D341Med (cell line): ENCODE measurements at regions not wholly inside any gene's neighbourhood (a gene's known extent, or its start where the extent isn't known, plus 50 kb on each side); places are given as distances from the start of the nearest gene placed in this dataset.
A peak's percentile ranks its signal among the peaks of the same experiment; 100 is the strongest.
"Not testable (repeated sequence)": the region's sequence is repeated elsewhere in the genome, so short reads cannot be mapped to it uniquely, and the experiment has no call there.

ENCODE experiments used
- DNase-seq: peaks from one replicate; pipeline ENCODE4 v3.0.0; 2012; ENCODE audit warnings: low spot score

- no peak for DNase-seq
Observed at GRCh38 chr21:18716578-18717138, 313.1 kb upstream of the TMPRSS15 start.

- no peak for DNase-seq
Observed at GRCh38 chr21:18722193-18722592, 318.6 kb upstream of the TMPRSS15 start.

DNA sequence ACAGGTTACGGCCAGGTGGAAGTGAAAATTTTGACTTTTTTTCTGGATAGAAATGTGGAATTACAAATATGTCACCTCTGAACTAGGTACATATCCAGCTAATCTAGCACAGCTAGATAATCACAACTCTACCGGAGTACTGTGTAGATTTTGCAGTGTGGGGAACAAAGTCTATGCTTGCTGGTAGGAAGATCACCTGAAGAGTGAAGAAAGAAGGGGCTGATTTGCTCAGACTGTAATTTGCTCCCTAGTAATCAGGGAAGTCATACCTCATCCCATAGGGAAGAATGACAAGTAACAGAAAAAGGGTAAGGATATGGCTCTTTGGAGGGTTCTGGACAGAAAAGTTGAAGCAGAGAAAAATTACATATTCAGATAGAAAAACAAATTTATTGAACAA is 319.6 kb upstream of the TMPRSS15 start:
- no peak for DNase-seq

DNA sequence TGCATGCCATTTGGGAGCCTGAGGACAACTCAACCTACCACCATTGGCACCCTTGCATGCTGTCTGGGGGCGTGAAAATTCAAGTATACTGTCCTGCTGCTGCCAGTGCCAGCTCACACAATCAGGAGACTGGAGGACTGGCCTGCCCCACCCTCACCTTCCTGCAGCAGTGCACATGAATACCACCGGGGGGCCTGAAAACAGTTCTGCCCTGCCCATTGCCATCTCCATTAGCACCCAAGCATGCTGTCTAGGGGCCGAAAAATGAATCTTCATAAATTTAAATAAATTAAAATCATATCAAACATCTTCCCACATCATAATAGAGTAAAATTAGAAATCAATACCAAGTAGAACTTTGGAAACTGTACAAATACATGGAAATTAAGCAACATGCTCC is 322.1 kb upstream of the TMPRSS15 start:
- DNase-seq: peak; percentile 41

DNA sequence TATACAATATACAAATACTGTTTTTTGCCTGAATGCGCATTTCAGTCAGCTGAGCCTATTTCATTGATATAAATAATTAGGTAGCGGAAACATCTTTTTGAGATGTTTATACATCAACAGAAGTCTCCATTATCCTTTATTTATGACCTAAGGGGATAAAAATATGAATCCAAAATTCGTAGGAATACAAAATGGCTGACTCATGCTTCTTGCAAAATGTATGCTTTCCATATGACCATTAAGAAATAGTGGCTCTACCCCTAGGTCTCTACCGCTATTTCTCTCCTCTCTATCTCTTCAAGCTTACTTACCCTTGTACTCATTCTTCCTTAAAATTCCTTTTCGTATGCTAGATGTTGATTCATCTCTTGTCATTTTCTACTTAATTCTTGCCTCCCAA is 338.4 kb upstream of the TMPRSS15 start:
- DNase-seq: no peak

GRCh38 chr21:18743531-18743930 is 339.9 kb upstream of the TMPRSS15 start:
- no peak for DNase-seq

- no peak for DNase-seq
Observed at GRCh38 chr21:18744840-18745239, 341.3 kb upstream of the TMPRSS15 start.

- not testable (repeated sequence) for DNase-seq
Observed at GRCh38 chr21:18752894-18753293, 349.3 kb upstream of the TMPRSS15 start.

DNA sequence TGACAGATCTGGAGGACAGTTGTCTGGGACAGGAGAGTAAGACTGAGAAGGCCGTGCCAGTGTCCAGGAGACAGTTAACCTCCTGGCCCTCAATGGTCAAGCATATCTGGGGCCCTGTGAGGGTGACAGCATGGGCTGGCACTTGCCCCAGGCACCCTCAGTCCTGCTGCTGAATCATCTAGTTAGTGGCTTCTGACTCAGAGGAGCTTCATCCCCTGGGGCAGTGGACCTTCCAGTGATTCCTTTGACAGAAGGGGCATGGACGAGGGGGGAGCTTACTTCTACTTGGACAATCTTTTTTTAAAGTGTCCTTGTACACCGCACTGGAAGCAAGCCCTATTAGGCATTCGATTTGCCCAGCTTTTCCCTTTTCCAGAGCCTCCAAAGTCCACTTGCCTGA is 352.7 kb upstream of the TMPRSS15 start:
- not testable (repeated sequence) for DNase-seq

- DNase-seq: no peak
Observed at GRCh38 chr21:18759267-18759666, 355.7 kb upstream of the TMPRSS15 start.

- no peak for DNase-seq
Observed at GRCh38 chr21:18759751-18760161, 356.2 kb upstream of the TMPRSS15 start.

DNA sequence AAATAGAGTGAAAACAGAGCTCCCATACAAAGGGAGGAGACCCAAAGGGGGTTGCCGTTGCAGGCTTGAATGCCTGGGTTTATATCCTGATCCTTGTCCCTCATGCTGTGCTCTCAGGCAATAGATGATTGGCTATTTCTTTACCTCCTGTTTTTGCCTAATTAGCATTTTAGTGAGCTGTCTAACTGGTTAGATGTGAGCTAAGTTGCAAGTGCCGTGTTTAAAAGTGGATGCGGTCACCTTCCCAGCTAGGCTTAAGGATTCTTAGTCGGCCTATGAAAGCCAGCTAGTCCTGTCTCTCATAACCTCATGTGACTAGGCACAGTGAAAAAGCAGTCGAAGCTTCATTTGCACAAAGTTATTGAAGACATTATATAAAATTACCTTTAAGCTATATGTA is 356.7 kb upstream of the TMPRSS15 start:
- DNase-seq: no peak

- no peak for DNase-seq
Observed at GRCh38 chr21:18764720-18765119, 361.1 kb upstream of the TMPRSS15 start.

DNA sequence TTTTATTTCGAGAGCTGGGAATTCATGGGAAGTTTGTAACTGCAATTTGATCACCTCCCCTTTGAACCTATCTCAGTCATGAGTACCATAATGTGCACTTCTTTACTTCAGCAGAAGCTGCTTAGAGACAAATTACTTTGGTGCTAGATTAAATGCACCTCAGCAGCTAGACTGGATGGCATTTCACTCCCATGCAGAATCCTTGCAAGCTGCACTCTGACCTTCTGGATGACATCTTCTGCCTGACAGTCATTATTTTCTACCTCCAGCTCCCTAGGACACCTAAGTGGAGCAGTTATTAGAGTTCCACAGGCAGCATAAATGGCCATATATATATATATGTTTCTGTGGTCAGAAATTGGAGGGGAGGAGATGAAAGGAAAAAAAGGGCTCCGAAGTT is 366.0 kb upstream of the TMPRSS15 start:
- DNase-seq: no peak

DNA sequence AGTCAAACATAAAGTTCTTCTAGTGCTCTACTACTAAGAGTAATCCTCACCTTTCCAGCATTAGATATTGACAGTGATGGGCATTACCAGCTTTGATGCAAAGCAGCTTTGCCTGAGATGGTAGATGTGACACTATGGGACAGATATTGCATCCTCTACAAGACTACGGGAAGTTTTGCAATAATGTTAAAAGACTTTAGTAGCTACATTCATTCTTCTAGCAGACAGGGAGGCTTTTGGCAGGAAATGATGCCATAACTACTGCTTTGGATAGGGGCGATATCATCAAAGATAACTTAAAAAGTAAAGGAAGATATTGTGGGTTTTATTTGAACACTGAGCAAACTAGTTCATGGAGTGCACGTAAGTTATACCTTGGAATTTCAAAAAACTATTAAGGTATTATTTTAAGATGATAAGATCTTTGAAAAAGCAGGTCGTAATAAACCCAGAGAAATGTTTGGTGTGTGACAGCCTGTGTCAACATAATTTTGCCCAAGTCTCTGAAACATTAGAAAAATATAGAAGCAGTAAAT is 368.3 kb upstream of the TMPRSS15 start:
- no peak for DNase-seq

DNA sequence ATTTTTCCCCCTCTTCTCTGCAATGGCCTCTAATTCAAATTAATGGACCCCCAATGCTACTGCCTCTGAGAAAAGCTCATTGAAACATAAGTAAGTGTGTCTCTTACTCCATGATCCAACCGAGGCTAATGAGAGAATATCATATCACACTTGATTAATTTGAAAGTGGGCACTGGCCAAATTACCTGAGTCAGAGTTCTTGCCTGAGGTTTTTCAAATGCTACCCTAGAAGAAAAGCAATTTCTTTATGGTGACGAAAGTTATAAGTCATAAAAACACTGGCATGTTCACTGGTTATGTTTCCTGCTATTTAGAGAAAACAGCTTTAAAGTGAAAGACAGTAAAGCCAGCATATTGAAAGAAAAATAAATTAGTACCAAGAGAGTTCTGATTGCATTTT is 368.8 kb upstream of the TMPRSS15 start:
- DNase-seq: no peak

DNA sequence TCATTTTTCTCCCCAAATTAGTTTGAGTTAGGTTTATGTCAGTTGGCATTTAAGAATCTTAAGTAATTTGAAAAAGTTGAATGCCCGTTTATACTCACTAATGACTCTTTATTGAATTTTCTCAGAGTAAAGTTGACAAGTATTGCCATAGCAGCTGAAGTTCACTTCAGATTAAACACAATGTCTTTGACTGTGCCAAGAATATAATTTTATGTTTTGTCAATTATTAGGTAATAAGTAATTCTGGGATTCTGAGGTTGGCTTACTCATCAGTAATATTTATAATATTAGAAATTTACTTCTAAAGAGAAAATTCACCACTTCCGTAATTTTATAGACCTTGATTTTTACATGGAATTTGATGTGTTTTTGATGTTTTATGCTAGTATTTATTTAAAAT is 369.3 kb upstream of the TMPRSS15 start:
- DNase-seq: no peak

DNA sequence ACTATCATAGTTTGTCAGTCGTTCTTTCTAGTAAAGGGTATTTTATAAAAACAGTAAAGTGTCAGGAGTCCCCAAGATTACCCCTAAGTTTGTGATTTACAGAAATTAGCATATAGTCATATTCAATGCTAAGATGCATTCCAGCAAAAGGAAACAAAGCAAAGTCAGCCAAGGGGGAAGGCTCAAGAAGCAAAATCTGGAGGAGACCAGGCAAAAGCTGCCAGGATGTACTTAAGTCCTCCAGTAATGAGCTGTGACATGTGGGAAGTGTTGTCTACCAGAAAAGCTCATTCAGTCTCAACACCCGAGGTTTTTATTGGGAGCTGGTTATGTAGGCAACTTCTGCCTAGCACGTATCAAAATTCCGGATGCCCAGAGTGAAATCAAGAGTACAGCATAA is 373.4 kb upstream of the TMPRSS15 start:
- DNase-seq: no peak

DNA sequence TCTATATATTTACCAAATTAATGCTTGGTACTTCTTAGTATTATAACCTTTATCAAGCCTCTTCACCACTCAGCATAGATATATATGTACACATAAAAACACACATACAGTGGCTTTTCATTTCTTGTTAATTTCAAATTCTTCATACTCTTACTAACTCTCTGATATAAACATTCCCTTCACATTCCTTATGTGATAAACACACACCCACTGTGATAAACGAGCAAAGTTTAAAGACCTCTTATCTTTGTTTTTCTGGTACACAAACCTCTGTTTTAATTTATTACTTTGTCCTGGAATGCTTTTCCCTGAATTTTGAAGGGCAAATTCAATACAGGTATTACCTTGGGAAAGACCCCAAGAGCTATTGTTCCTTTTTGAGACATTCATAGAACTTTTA is 379.1 kb upstream of the TMPRSS15 start:
- no peak for DNase-seq

DNA sequence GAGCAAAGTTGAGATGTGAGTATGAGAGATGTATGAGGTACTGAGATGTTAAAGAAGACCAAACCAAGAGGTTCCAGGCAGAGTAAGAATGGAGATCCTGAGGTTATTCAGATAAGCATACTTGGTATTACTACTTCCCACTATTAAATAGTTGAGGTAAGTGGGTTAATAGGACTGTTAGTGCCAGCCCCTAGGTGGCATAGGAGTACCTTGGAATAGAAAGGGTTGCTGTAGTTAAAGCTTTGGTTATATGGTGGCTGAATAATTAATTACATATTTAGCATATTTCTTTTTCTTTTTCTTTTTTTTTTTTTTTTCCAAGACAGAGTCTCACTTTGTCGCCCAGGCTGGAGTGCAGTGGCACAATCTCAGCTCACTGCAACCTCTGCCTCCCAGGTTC is 397.9 kb upstream of the TMPRSS15 start:
- peak; percentile 33 for DNase-seq

DNA sequence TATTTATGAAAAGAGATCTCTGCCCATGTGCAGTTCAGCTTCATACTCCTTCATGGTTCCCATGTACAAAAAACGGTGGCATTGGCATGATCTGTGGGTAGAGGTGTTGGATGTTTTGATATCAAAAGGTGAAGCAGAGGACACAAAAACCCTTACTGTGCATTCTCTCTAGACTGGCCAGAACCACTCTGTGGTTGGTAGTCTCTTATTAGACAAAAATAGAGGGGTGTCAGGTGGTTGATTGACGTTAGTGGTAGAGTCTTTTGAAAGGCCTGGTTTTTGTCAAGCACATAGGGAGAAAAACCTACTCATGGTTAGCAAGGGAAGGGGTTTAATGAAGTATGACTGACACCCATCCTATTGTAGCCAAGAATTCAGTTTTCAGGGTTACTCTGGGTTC is 400.0 kb upstream of the TMPRSS15 start:
- DNase-seq: no peak

GRCh38 chr21:18810136-18810535 is 406.6 kb upstream of the TMPRSS15 start:
- no peak for DNase-seq

- no peak for DNase-seq
Observed at GRCh38 chr21:18812308-18812707, 408.7 kb upstream of the TMPRSS15 start.

GRCh38 chr21:18819507-18819906 is 415.9 kb upstream of the TMPRSS15 start:
- no peak for DNase-seq

- no peak for DNase-seq
Observed at GRCh38 chr21:18826562-18826961, 423.0 kb upstream of the TMPRSS15 start.
